ENCODE measurements at regions not wholly inside any gene's neighbourhood (a gene's known extent, or its start where the extent isn't known, plus 50 kb on each side); places are given as distances from the start of the nearest gene placed in this dataset.

GRCh38 chrX:123084797-123085196 lies 99.3 kb upstream of the GRIA3 start:
- H3K36me3 ChIP-seq, result no peaks in the 10 kb centered on the region
- no peaks in the 10 kb centered on the region for H3K4me1 ChIP-seq (ENCODE audit: low read depth)
- no peak for TF ChIP-seq CTCF (IDR thresholded peaks at IDR 0.05; ENCODE audit: low read depth, low read length)
- no peak overlapping the region for H3K4me3 ChIP-seq
- no peaks in the 10 kb centered on the region for H3K27me3 ChIP-seq
- no peaks in the 10 kb centered on the region for H3K9me3 ChIP-seq (ENCODE audit: low read depth)
- H3K27ac ChIP-seq, result no peak overlapping the region
- DNase-seq (ENCODE audit: low read depth in 1 of 2, low spot score in 1 of 2), result no peak

- DNase-seq (ENCODE audit: low read depth in 1 of 2, low spot score in 1 of 2), result no peak
- no peak overlapping the region for H3K27ac ChIP-seq
- no peak overlapping the region for H3K4me3 ChIP-seq
- no peak for TF ChIP-seq CTCF (IDR thresholded peaks at IDR 0.05; ENCODE audit: low read depth, low read length)
- H3K36me3 ChIP-seq, result no peaks in the 10 kb centered on the region
- no peaks in the 10 kb centered on the region for H3K27me3 ChIP-seq
- no peaks in the 10 kb centered on the region for H3K4me1 ChIP-seq (ENCODE audit: low read depth)
- no peaks in the 10 kb centered on the region for H3K9me3 ChIP-seq (ENCODE audit: low read depth)
These were observed 98.7 kb upstream of the GRIA3 start for GRCh38 chrX:123085311-123085940.

DNA sequence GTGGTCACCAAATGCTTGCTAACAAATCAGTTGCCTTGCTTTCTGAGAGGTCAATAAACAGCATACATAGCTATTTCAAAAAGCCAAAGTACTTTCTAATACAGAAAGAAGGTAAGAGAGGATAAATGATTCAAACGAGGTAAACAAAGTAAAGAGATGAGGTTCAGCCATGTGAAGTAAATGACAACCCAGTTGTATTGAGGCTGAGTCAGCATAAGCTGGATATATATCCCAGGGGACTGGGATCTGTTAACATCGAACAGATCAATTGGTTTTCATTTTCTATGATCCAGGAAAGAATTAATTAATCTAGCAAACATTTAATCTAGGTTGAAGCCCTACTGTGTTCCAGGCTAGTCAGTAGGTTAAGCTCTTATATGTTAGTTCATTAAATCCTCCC lies 97.3 kb upstream of the GRIA3 start:
- DNase-seq (ENCODE audit: low read depth in 1 of 2, low spot score in 1 of 2), result no peak
- Histone ChIP-seq H3K36me3 (no peaks in the 10 kb centered on the region), H3K9me3 (ENCODE audit: low read depth) (no peaks in the 10 kb centered on the region), H3K4me1 (ENCODE audit: low read depth) (no peaks in the 10 kb centered on the region), H3K27me3 (no peaks in the 10 kb centered on the region), H3K4me3 (no peak overlapping the region), H3K27ac (no peak overlapping the region)
- TF ChIP-seq CTCF (IDR thresholded peaks at IDR 0.05; ENCODE audit: low read depth, low read length), result no peak

- no peaks in the 10 kb centered on the region for H3K27me3 ChIP-seq
- no peaks in the 10 kb centered on the region for H3K4me1 ChIP-seq (ENCODE audit: low read depth)
- no peak for DNase-seq (ENCODE audit: low read depth in 1 of 2, low spot score in 1 of 2)
- TF ChIP-seq CTCF (IDR thresholded peaks at IDR 0.05; ENCODE audit: low read depth, low read length), result no peak
- H3K36me3 ChIP-seq, result no peaks in the 10 kb centered on the region
- no peaks in the 10 kb centered on the region for H3K9me3 ChIP-seq (ENCODE audit: low read depth)
- H3K4me3 ChIP-seq, result no peak overlapping the region
- H3K27ac ChIP-seq, result no peak overlapping the region
These were observed 96.8 kb upstream of the GRIA3 start for GRCh38 chrX:123087326-123087725.

DNA sequence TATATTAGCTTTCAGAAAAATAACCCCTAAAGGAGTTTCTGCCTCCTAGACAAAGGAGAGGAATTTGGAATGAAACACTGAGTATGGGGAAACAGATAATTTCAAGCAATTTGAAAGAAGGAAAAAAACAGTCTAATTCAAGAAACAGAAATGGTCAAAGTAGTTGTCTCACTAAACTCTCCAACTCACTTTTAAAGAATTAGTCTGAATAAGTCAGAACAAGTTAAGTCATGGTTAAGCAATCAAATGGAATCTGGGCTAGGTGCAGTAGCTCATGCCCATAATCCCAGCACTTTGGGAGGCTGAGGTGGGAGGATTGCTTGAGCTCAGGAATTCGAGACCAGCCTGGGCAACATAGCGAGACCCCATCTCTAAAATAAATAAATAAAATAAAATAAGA lies 95.7 kb upstream of the GRIA3 start:
- no peaks in the 10 kb centered on the region for H3K27me3 ChIP-seq
- no peak overlapping the region for H3K4me3 ChIP-seq
- no peak for DNase-seq (ENCODE audit: low read depth in 1 of 2, low spot score in 1 of 2)
- H3K9me3 ChIP-seq (ENCODE audit: low read depth), result no peaks in the 10 kb centered on the region
- H3K4me1 ChIP-seq (ENCODE audit: low read depth), result no peaks in the 10 kb centered on the region
- H3K27ac ChIP-seq, result no peak overlapping the region
- TF ChIP-seq CTCF (IDR thresholded peaks at IDR 0.05; ENCODE audit: low read depth, low read length), result no peak
- no peaks in the 10 kb centered on the region for H3K36me3 ChIP-seq

DNA sequence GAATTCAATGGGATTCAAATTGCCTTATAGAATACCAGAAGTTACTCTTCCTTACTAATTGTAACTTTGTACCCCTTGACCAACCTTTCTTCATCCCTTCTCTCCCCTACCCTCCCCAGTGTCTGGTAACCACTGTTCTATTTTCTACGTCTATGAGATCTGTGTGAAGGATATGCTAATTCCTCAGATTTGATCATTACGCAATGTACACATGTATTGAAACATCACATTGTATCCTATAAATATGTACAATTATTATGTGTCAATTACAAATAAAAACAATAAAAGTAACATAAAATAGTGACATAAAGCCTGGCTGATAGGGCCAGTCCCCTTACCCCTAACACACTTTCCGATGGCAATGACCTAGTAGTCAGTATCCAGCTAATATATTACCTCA lies 95.1 kb upstream of the GRIA3 start:
- TF ChIP-seq CTCF (IDR thresholded peaks at IDR 0.05; ENCODE audit: low read depth, low read length), result no peak
- H3K36me3 ChIP-seq, result no peaks in the 10 kb centered on the region
- H3K9me3 ChIP-seq (ENCODE audit: low read depth), result no peaks in the 10 kb centered on the region
- H3K4me1 ChIP-seq (ENCODE audit: low read depth), result no peaks in the 10 kb centered on the region
- no peak for DNase-seq (ENCODE audit: low read depth in 1 of 2, low spot score in 1 of 2)
- no peak overlapping the region for H3K27ac ChIP-seq
- H3K27me3 ChIP-seq, result no peaks in the 10 kb centered on the region
- H3K4me3 ChIP-seq, result no peak overlapping the region

Data from cardiac muscle cell (in vitro differentiated cells and primary cell).